GM19043 (cell line): ENCODE measurements at regions not wholly inside any gene's neighbourhood (a gene's known extent, or its start where the extent isn't known, plus 50 kb on each side); places are given as distances from the start of the nearest gene placed in this dataset.
"Not testable (repeated sequence)": the region's sequence is repeated elsewhere in the genome, so short reads cannot be mapped to it uniquely, and the experiment has no call there.

Experiments used
- ATAC-seq: cut with Tn5 transposase; IDR thresholded peaks from one replicate; pipeline ENCODE4 v1.9.1; 2021; ENCODE audit warnings: low read depth; ENCODE audit not compliant: unreplicated experiment

GRCh38 chr5:142411656-142412425 is 87.0 kb upstream of the SPRY4 start:
- ATAC-seq, result no peak

- ATAC-seq, result no peak
These were observed 86.3 kb upstream of the SPRY4 start for GRCh38 chr5:142411103-142411502.

- ATAC-seq, result no peak
These were observed 84.2 kb upstream of the SPRY4 start for GRCh38 chr5:142408981-142409481.

GRCh38 chr5:142408536-142408935 is 83.7 kb upstream of the SPRY4 start:
- no peak for ATAC-seq

- ATAC-seq, result no peak
These were observed 81.1 kb upstream of the SPRY4 start for GRCh38 chr5:142405814-142406395.

- no peak for ATAC-seq
These were observed 80.2 kb upstream of the SPRY4 start for GRCh38 chr5:142405023-142405422.

GRCh38 chr5:142404046-142404477 is 79.2 kb upstream of the SPRY4 start:
- no peak for ATAC-seq

GRCh38 chr5:142403583-142403982 is 78.8 kb upstream of the SPRY4 start:
- ATAC-seq, result no peak

- ATAC-seq, result no peak
These were observed 78.0 kb upstream of the SPRY4 start for GRCh38 chr5:142402752-142403318.

GRCh38 chr5:142400415-142400814 is 75.6 kb upstream of the SPRY4 start:
- ATAC-seq, result no peak

- no peak for ATAC-seq
These were observed 75.1 kb upstream of the SPRY4 start for GRCh38 chr5:142399891-142400290.

- ATAC-seq, result no peak
These were observed 73.9 kb upstream of the SPRY4 start for GRCh38 chr5:142398730-142399055.

GRCh38 chr5:142398011-142398729 is 73.3 kb upstream of the SPRY4 start:
- ATAC-seq, result not testable (repeated sequence)

- no peak for ATAC-seq
These were observed 72.4 kb upstream of the SPRY4 start for GRCh38 chr5:142397178-142397577.

- no peak for ATAC-seq
These were observed 71.7 kb upstream of the SPRY4 start for GRCh38 chr5:142396436-142397038.

- no peak for ATAC-seq
These were observed 70.5 kb upstream of the SPRY4 start for GRCh38 chr5:142395334-142395733.

GRCh38 chr5:142391058-142391845 is 66.4 kb upstream of the SPRY4 start:
- no peak for ATAC-seq

GRCh38 chr5:142390334-142390733 is 65.5 kb upstream of the SPRY4 start:
- no peak for ATAC-seq

- ATAC-seq, result no peak
These were observed 63.9 kb upstream of the SPRY4 start for GRCh38 chr5:142388696-142389095.

GRCh38 chr5:142387024-142387682 is 62.3 kb upstream of the SPRY4 start:
- no peak for ATAC-seq
